22Rv1 (cell line): ENCODE measurements at regions not wholly inside any gene's neighbourhood (a gene's known extent, or its start where the extent isn't known, plus 50 kb on each side); places are given as distances from the start of the nearest gene placed in this dataset.

Experiments
- CTCF ChIP-seq: fragments of 450-650 bp; IDR thresholded peaks from 2 replicates; pipeline ENCODE4 v1.5.1; 2017; ENCODE audit warnings: mild to moderate bottlenecking
- ZFX ChIP-seq: fragments of 450-650 bp; IDR thresholded peaks from 2 replicates; pipeline ENCODE4 v1.6.1; 2017; ENCODE audit warnings: antibody characterized with exemption, borderline replicate concordance

- TF ChIP-seq CTCF (no peak), ZFX (no peak)
Observed at GRCh38 chr18:40849886-40850285, 1105.1 kb upstream of the PIK3C3 start.
